GM06990 (cell line): ENCODE measurements at regions not wholly inside any gene's neighbourhood (a gene's known extent, or its start where the extent isn't known, plus 50 kb on each side); places are given as distances from the start of the nearest gene placed in this dataset.

Source experiments
- DNase-seq: peaks from one replicate; pipeline ENCODE4 v3.0.0-alpha.2; 2011; ENCODE audit not compliant: insufficient read length; ENCODE audit errors: extremely low read depth
- H3K27me3 ChIP-seq: replicated peaks from 2 replicates; pipeline ENCODE4 v1.6.0; 2011; ENCODE audit warnings: low read length; ENCODE audit not compliant: control insufficient read depth, insufficient read depth
- H3K36me3 ChIP-seq: 2 replicates; pipeline ENCODE4 v1.5.1; 2011; ENCODE audit warnings: low read length; ENCODE audit not compliant: control insufficient read depth, insufficient read depth
- H3K4me3 ChIP-seq: replicated peaks from 2 replicates; pipeline ENCODE4 v1.5.1; 2011; ENCODE audit warnings: low read depth, mild to moderate bottlenecking, control low read depth, low read length
- CTCF ChIP-seq: IDR thresholded peaks from 2 replicates; pipeline ENCODE4 v1.5.1; 2011; ENCODE audit warnings: low read length, control low read depth, mild to moderate bottlenecking, inconsistent platforms; ENCODE audit not compliant: insufficient read depth, poor library complexity, severe bottlenecking

GRCh38 chr20:17836303-17836861, 132.2 kb downstream of the SNX5 start:
- DNase-seq = no peak
- Histone ChIP-seq H3K36me3 (no peaks in the 10 kb centered on the region), H3K27me3 (no peaks in the 10 kb centered on the region), H3K4me3 (no peak overlapping the region)
- TF ChIP-seq CTCF = no peak

GRCh38 chr20:17835934-17836300, 132.7 kb downstream of the SNX5 start:
- Histone ChIP-seq H3K27me3 (no peaks in the 10 kb centered on the region), H3K36me3 (no peaks in the 10 kb centered on the region), H3K4me3 (no peak overlapping the region)
- TF ChIP-seq CTCF = no peak
- no peak for DNase-seq

GRCh38 chr20:17835240-17835933, 133.2 kb downstream of the SNX5 start:
- Histone ChIP-seq H3K27me3 (no peaks in the 10 kb centered on the region), H3K4me3 (no peak overlapping the region), H3K36me3 (no peaks in the 10 kb centered on the region)
- DNase-seq = no peak
- TF ChIP-seq CTCF = no peak

GRCh38 chr20:17834804-17835203, 133.8 kb downstream of the SNX5 start:
- DNase-seq = no peak
- Histone ChIP-seq H3K27me3 (no peaks in the 10 kb centered on the region), H3K36me3 (no peaks in the 10 kb centered on the region), H3K4me3 (no peak overlapping the region)
- TF ChIP-seq CTCF = no peak

- Histone ChIP-seq H3K36me3 (no peaks in the 10 kb centered on the region), H3K27me3 (no peaks in the 10 kb centered on the region), H3K4me3 (no peak overlapping the region)
- DNase-seq = no peak
- no peak for TF ChIP-seq CTCF
Measured at GRCh38 chr20:17833036-17833674, 133.4 kb downstream of the BANF2 start.
